ENCODE measurements at regions not wholly inside any gene's neighbourhood (a gene's known extent, or its start where the extent isn't known, plus 50 kb on each side); places are given as distances from the start of the nearest gene placed in this dataset.
"Not testable (repeated sequence)": the region's sequence is repeated elsewhere in the genome, so short reads cannot be mapped to it uniquely, and the experiment has no call there.

GRCh38 chr13:23050126-23050525 is 130.7 kb upstream of the SGCG start:
- H3K4me3 ChIP-seq (replicated peaks; ENCODE audit: low read depth, low read length): no peak overlapping the region
- no peak for TF ChIP-seq CTCF (IDR thresholded peaks at IDR 0.05; ENCODE audit: low read depth, low read length, missing control alignments)
- no peak for DNase-seq (ENCODE audit: extremely low read depth, low read depth)

- DNase-seq (ENCODE audit: extremely low read depth, low read depth); H3K4me3 ChIP-seq (replicated peaks; ENCODE audit: low read depth, low read length): not testable (repeated sequence)
These were observed 127.1 kb upstream of the SGCG start for GRCh38 chr13:23053711-23054110.

GRCh38 chr13:23059173-23059572 is 121.6 kb upstream of the SGCG start:
- DNase-seq (ENCODE audit: extremely low read depth, low read depth): no peak
- no peak overlapping the region for H3K4me3 ChIP-seq (replicated peaks; ENCODE audit: low read depth, low read length)
- TF ChIP-seq CTCF (IDR thresholded peaks at IDR 0.05; ENCODE audit: low read depth, low read length, missing control alignments): no peak

- no peak for TF ChIP-seq CTCF (IDR thresholded peaks at IDR 0.05; ENCODE audit: low read depth, low read length, missing control alignments)
- H3K4me3 ChIP-seq (replicated peaks; ENCODE audit: low read depth, low read length): no peak overlapping the region
- DNase-seq (ENCODE audit: extremely low read depth, low read depth): no peak
These were observed 119.8 kb upstream of the SGCG start for GRCh38 chr13:23060959-23061358.

GRCh38 chr13:23067129-23067528 is 113.7 kb upstream of the SGCG start:
- no peak overlapping the region for H3K4me3 ChIP-seq (replicated peaks; ENCODE audit: low read depth, low read length)
- no peak for TF ChIP-seq CTCF (IDR thresholded peaks at IDR 0.05; ENCODE audit: low read depth, low read length, missing control alignments)
- no peak for DNase-seq (ENCODE audit: extremely low read depth, low read depth)

GRCh38 chr13:23069566-23069965 is 111.2 kb upstream of the SGCG start:
- no peak overlapping the region for H3K4me3 ChIP-seq (replicated peaks; ENCODE audit: low read depth, low read length)
- TF ChIP-seq CTCF (IDR thresholded peaks at IDR 0.05; ENCODE audit: low read depth, low read length, missing control alignments): no peak
- no peak for DNase-seq (ENCODE audit: extremely low read depth, low read depth)

- TF ChIP-seq CTCF (IDR thresholded peaks at IDR 0.05; ENCODE audit: low read depth, low read length, missing control alignments): no peak
These were observed 106.5 kb upstream of the SGCG start for GRCh38 chr13:23074075-23074828.

More at GRCh38 chr13:23074075-23074828, 106.5 kb upstream of the SGCG start:
- DNase-seq (ENCODE audit: extremely low read depth, low read depth): no peak
- H3K4me3 ChIP-seq (replicated peaks; ENCODE audit: low read depth, low read length): no peak overlapping the region
